ENCODE measurements at regions not wholly inside any gene's neighbourhood (a gene's known extent, or its start where the extent isn't known, plus 50 kb on each side); places are given as distances from the start of the nearest gene placed in this dataset.

DNA sequence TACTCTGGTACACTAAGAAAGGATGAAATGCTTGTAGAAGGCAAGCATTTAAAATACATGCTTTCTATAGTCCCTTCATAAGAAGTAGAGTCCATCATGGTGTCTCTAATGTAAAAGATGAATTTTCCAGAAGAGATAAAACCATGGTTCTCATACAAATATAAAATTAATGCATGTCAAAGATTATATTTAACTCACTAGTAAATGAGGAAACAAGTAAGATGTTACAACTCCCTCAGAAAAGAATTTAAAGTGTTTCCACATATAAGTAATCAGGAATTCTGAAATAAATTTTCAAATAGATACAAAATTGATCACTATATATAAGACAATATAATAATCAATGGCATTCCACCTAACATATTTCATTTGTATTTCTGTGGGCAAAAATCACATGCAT is 570.3 kb upstream of the CCDC54 start:
- Mint-ChIP-seq H3K4me1 (ENCODE audit: unreplicated experiment) (no peaks in the 10 kb centered on the region), H3K27ac (ENCODE audit: unreplicated experiment) (no peak overlapping the region), H3K36me3 (ENCODE audit: low read depth, unreplicated experiment) (no peaks in the 10 kb centered on the region), H3K4me3 (ENCODE audit: unreplicated experiment) (no peak overlapping the region), H3K27me3 (ENCODE audit: unreplicated experiment) (no peaks in the 10 kb centered on the region), H3K9me3 (ENCODE audit: unreplicated experiment) (no peaks in the 10 kb centered on the region)
- TF ChIP-seq, protein P1, sequence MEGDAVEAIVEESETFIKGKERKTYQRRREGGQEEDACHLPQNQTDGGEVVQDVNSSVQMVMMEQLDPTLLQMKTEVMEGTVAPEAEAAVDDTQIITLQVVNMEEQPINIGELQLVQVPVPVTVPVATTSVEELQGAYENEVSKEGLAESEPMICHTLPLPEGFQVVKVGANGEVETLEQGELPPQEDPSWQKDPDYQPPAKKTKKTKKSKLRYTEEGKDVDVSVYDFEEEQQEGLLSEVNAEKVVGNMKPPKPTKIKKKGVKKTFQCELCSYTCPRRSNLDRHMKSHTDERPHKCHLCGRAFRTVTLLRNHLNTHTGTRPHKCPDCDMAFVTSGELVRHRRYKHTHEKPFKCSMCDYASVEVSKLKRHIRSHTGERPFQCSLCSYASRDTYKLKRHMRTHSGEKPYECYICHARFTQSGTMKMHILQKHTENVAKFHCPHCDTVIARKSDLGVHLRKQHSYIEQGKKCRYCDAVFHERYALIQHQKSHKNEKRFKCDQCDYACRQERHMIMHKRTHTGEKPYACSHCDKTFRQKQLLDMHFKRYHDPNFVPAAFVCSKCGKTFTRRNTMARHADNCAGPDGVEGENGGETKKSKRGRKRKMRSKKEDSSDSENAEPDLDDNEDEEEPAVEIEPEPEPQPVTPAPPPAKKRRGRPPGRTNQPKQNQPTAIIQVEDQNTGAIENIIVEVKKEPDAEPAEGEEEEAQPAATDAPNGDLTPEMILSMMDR (IDR thresholded peaks at IDR 0.05; ENCODE audit: unreplicated experiment): no peak
- no peak for DNase-seq (ENCODE audit: low spot score)

DNA sequence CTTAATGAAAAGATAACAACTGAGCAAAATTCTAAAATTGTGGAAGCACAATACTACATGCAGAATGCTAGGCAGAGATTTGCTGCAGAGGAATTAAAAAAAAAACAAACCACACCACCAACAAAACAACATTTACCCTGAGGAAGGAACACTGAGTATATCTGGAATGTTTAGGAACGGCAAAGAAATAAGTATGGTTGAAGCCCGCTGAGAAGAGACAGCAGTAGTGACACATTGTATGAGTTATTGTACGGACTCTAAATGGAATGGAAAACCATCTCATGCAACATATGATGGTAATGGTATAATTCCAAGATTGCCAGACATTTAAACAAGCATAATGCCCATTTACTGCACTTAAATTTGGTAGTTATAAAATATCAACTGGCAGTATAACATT is 568.2 kb upstream of the CCDC54 start:
- DNase-seq (ENCODE audit: low spot score): no peak
- Mint-ChIP-seq H3K27ac (ENCODE audit: unreplicated experiment) (no peak overlapping the region), H3K27me3 (ENCODE audit: unreplicated experiment) (peaks cover under 1% of the 10 kb centered on the region), H3K36me3 (ENCODE audit: low read depth, unreplicated experiment) (no peaks in the 10 kb centered on the region), H3K4me3 (ENCODE audit: unreplicated experiment) (no peak overlapping the region), H3K4me1 (ENCODE audit: unreplicated experiment) (peaks cover 14% of the 10 kb centered on the region), H3K9me3 (ENCODE audit: unreplicated experiment) (no peaks in the 10 kb centered on the region)
- TF ChIP-seq, protein P1 (IDR thresholded peaks at IDR 0.05; ENCODE audit: unreplicated experiment): no peak

DNA sequence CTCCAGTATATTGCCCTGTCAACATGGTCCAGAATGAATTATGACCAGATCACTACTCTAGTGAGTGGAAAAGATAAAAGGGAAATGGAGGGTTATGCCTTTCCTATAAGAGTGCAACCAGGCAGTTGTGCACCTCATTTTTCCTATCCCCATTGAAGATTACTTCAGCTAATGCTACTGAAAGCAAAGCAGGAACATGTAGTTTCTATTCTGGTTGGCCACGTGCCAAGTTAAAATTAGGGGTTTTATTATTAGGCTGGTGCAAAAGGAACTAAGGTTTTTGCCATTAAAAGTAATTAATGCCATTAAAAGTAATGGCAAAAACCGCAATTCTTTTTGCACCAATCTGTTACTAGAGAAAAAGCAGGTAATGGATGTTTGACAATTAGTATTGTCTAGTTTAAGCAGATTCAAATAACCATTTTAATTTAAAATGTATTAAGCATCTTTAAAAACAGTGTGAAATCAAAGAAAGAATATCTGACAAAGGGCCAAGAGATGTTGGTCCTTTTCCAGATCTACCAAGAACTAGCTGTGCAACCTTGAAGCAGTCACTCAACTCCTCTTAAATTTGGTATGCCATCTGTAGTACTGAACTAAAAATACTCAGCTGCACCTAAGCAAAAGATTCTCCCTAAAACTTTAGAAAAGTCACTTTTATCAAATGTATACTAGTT is 567.5 kb upstream of the CCDC54 start:
- Mint-ChIP-seq H3K27ac (ENCODE audit: unreplicated experiment) (no peak overlapping the region), H3K36me3 (ENCODE audit: low read depth, unreplicated experiment) (no peaks in the 10 kb centered on the region), H3K4me3 (ENCODE audit: unreplicated experiment) (no peak overlapping the region), H3K9me3 (ENCODE audit: unreplicated experiment) (no peaks in the 10 kb centered on the region), H3K4me1 (ENCODE audit: unreplicated experiment) (peaks cover 17% of the 10 kb centered on the region), H3K27me3 (ENCODE audit: unreplicated experiment) (peaks cover 2% of the 10 kb centered on the region)
- no peak for DNase-seq (ENCODE audit: low spot score)
- TF ChIP-seq, protein P1 (IDR thresholded peaks at IDR 0.05; ENCODE audit: unreplicated experiment): no peak

DNA sequence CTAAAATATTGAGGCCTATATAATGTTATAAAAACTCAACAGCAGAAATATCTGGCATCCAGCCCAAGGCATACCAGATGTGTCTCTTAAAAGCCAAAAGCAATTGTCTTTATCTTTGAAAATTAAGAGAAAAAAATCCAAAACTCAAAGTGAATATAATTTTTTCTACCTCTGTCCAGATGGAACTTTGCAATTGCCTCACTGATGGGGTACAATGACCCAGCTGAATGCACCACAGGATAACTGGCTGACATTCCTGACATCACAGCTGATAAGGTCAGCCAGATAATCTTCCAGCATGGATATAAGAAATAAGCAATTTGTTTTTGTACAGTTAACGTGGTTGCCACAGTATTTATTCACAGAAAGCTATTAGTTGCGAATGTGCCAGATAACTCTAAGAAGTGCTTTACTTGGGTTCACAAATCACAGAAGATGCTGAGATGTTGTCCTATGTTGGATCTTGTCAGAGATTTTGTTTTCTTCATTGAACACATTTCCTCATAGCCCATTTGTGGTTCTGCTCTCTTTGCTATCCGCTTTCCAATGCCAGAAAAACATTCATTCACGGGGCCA is 566.9 kb upstream of the CCDC54 start:
- DNase-seq (ENCODE audit: low spot score): no peak
- no peaks in the 10 kb centered on the region for H3K9me3 Mint-ChIP-seq (ENCODE audit: unreplicated experiment)
- H3K4me3 Mint-ChIP-seq (ENCODE audit: unreplicated experiment): no peak overlapping the region
- H3K4me1 Mint-ChIP-seq (ENCODE audit: unreplicated experiment): peaks cover 17% of the 10 kb centered on the region
- H3K27ac Mint-ChIP-seq (ENCODE audit: unreplicated experiment): no peak overlapping the region
- peaks cover 2% of the 10 kb centered on the region for H3K27me3 Mint-ChIP-seq (ENCODE audit: unreplicated experiment)
- no peaks in the 10 kb centered on the region for H3K36me3 Mint-ChIP-seq (ENCODE audit: low read depth, unreplicated experiment)
- TF ChIP-seq, protein P1 (IDR thresholded peaks at IDR 0.05; ENCODE audit: unreplicated experiment): no peak

DNA sequence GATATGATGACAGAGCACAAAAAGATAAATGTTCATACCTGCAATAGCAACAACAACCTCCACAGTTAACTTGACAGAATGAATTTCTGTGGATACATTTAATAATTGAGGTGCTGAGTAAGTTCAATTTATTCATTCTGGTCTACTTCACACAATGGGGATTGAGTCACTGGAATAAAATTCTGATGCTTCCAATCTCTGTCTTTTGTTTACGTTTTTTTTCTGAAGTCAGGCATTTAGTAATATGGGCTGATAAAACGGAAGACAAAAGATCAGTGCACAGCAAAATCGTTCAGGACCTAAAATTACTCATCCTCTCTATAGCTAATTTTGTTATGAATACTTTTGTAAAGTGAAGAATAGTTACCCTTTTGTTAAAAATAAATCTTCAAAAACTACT is 565.9 kb upstream of the CCDC54 start:
- peaks cover 2% of the 10 kb centered on the region for H3K27me3 Mint-ChIP-seq (ENCODE audit: unreplicated experiment)
- peaks cover 21% of the 10 kb centered on the region for H3K4me1 Mint-ChIP-seq (ENCODE audit: unreplicated experiment)
- H3K4me3 Mint-ChIP-seq (ENCODE audit: unreplicated experiment): no peak overlapping the region
- H3K27ac Mint-ChIP-seq (ENCODE audit: unreplicated experiment): no peak overlapping the region
- H3K36me3 Mint-ChIP-seq (ENCODE audit: low read depth, unreplicated experiment): no peaks in the 10 kb centered on the region
- no peak for DNase-seq (ENCODE audit: low spot score)
- no peaks in the 10 kb centered on the region for H3K9me3 Mint-ChIP-seq (ENCODE audit: unreplicated experiment)
- TF ChIP-seq, protein P1 (IDR thresholded peaks at IDR 0.05; ENCODE audit: unreplicated experiment): no peak

All from endothelial cell (in vitro differentiated cells).